ENCODE measurements at regions not wholly inside any gene's neighbourhood (a gene's known extent, or its start where the extent isn't known, plus 50 kb on each side); places are given as distances from the start of the nearest gene placed in this dataset.

DNA sequence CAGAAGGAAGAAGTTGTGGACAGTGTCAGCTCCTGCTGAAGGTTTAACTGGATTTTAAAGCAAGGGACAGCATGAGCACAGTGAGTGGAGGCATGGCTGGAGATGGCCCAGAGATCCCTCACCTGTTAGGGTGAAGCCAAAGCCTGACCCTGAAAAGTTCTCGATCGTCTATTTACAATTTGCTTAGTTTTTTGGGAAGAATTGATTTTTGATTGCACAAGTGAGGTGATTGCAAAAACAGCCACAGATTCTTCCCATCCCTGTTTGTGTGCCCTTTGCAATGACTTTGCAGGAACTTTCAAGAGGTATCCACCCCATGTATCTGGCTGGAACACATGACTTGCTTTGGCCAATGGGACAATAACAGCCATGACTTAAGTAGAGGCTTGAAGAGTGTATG lies 170.1 kb downstream of the TFAP2C start:
- TF ChIP-seq, protein P1, sequence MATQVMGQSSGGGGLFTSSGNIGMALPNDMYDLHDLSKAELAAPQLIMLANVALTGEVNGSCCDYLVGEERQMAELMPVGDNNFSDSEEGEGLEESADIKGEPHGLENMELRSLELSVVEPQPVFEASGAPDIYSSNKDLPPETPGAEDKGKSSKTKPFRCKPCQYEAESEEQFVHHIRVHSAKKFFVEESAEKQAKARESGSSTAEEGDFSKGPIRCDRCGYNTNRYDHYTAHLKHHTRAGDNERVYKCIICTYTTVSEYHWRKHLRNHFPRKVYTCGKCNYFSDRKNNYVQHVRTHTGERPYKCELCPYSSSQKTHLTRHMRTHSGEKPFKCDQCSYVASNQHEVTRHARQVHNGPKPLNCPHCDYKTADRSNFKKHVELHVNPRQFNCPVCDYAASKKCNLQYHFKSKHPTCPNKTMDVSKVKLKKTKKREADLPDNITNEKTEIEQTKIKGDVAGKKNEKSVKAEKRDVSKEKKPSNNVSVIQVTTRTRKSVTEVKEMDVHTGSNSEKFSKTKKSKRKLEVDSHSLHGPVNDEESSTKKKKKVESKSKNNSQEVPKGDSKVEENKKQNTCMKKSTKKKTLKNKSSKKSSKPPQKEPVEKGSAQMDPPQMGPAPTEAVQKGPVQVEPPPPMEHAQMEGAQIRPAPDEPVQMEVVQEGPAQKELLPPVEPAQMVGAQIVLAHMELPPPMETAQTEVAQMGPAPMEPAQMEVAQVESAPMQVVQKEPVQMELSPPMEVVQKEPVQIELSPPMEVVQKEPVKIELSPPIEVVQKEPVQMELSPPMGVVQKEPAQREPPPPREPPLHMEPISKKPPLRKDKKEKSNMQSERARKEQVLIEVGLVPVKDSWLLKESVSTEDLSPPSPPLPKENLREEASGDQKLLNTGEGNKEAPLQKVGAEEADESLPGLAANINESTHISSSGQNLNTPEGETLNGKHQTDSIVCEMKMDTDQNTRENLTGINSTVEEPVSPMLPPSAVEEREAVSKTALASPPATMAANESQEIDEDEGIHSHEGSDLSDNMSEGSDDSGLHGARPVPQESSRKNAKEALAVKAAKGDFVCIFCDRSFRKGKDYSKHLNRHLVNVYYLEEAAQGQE (IDR thresholded peaks at IDR 0.05; ENCODE audit: borderline replicate concordance) = no peak
- no peak for TF ChIP-seq POLR2AphosphoS5 (IDR thresholded peaks at IDR 0.05)
